ENCODE measurements at regions not wholly inside any gene's neighbourhood (a gene's known extent, or its start where the extent isn't known, plus 50 kb on each side); places are given as distances from the start of the nearest gene placed in this dataset.

- FAIRE-seq = no peak
- TF ChIP-seq CTCF (IDR thresholded peaks at IDR 0.05; ENCODE audit: insufficient read depth, missing control alignments) = no peak
- DNase-seq (ENCODE audit: insufficient read length, low spot score) = no peak
These were observed 235.6 kb upstream of the NCAM1 start for GRCh38 chr11:112725636-112726035.

GRCh38 chr11:112727341-112727841 is 233.8 kb upstream of the NCAM1 start:
- FAIRE-seq (no peak), DNase-seq (ENCODE audit: insufficient read length, low spot score) (no peak)
- TF ChIP-seq CTCF (IDR thresholded peaks at IDR 0.05; ENCODE audit: insufficient read depth, missing control alignments) = no peak

- FAIRE-seq = no peak
- DNase-seq (ENCODE audit: insufficient read length, low spot score) = no peak
- no peak for TF ChIP-seq CTCF (IDR thresholded peaks at IDR 0.05; ENCODE audit: insufficient read depth, missing control alignments)
These were observed 232.9 kb upstream of the NCAM1 start for GRCh38 chr11:112728288-112728687.

GRCh38 chr11:112728716-112729115 is 232.5 kb upstream of the NCAM1 start:
- DNase-seq (ENCODE audit: insufficient read length, low spot score) (no peak), FAIRE-seq (no peak)
- TF ChIP-seq CTCF (IDR thresholded peaks at IDR 0.05; ENCODE audit: insufficient read depth, missing control alignments) = no peak

- FAIRE-seq (no peak), DNase-seq (ENCODE audit: insufficient read length, low spot score) (no peak)
- no peak for TF ChIP-seq CTCF (IDR thresholded peaks at IDR 0.05; ENCODE audit: insufficient read depth, missing control alignments)
These were observed 230.6 kb upstream of the NCAM1 start for GRCh38 chr11:112730591-112730990.

GRCh38 chr11:112731538-112731937 is 229.7 kb upstream of the NCAM1 start:
- FAIRE-seq = no peak
- TF ChIP-seq CTCF (IDR thresholded peaks at IDR 0.05; ENCODE audit: insufficient read depth, missing control alignments) = no peak
- DNase-seq (ENCODE audit: insufficient read length, low spot score) = no peak

- DNase-seq (ENCODE audit: insufficient read length, low spot score) (no peak), FAIRE-seq (no peak)
- no peak for TF ChIP-seq CTCF (IDR thresholded peaks at IDR 0.05; ENCODE audit: insufficient read depth, missing control alignments)
These were observed 229.2 kb upstream of the NCAM1 start for GRCh38 chr11:112732031-112732430.

Data from D721Med (cell line).